SH-SY5Y (cell line): ENCODE measurements at regions not wholly inside any gene's neighbourhood (a gene's known extent, or its start where the extent isn't known, plus 50 kb on each side); places are given as distances from the start of the nearest gene placed in this dataset.

Experiments used
- GATA2 ChIP-seq: IDR thresholded peaks from 2 replicates; pipeline ENCODE4 v1.6.1; 2011; ENCODE audit warnings: mild to moderate bottlenecking, low read depth, low read length
- GATA3 ChIP-seq: IDR thresholded peaks from 2 replicates; pipeline ENCODE4 v1.6.1; 2011; ENCODE audit warnings: low read depth, mild to moderate bottlenecking, low read length, moderate library complexity

DNA sequence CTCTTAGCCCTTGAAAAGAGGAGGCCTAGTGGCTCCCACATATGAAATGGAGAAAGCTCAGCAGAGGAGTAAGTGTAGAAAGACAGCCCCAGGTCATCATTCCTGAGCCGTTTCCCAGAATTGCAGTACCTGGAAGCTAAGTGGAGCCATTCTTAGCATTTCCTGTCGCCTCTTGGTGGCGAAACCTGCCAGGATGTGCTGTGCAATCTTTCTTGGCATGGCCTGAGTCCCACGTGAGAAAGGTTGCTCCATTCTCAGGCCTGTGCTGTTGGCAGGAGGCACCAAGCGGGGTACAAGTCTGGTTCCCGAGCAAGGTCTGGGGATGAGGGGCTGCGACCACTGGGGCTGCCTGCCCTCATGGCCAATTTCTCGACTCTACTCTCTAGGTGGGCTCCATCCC lies 207.2 kb upstream of the TPM1 start:
- no peak for TF ChIP-seq GATA2
- no peak for TF ChIP-seq GATA3

DNA sequence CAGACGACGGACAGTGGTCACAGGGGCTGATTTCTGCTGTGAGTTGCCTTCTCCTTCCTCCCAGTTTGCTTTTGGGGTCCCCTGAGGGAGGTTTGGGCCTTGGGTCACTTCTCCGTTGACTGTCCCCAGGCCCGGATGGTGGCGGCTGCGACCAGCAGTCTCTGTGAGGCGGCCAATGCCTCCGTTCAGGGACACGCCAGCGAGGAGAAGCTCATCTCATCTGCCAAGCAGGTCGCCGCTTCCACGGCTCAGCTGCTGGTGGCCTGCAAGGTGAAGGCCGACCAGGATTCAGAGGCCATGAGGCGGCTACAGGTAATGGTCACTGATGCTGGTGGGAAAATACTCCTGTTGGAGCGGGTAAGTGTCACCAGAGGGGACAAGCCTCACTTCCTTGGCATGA lies 206.8 kb upstream of the TPM1 start:
- TF ChIP-seq GATA3 (no peak), GATA2 (no peak)

DNA sequence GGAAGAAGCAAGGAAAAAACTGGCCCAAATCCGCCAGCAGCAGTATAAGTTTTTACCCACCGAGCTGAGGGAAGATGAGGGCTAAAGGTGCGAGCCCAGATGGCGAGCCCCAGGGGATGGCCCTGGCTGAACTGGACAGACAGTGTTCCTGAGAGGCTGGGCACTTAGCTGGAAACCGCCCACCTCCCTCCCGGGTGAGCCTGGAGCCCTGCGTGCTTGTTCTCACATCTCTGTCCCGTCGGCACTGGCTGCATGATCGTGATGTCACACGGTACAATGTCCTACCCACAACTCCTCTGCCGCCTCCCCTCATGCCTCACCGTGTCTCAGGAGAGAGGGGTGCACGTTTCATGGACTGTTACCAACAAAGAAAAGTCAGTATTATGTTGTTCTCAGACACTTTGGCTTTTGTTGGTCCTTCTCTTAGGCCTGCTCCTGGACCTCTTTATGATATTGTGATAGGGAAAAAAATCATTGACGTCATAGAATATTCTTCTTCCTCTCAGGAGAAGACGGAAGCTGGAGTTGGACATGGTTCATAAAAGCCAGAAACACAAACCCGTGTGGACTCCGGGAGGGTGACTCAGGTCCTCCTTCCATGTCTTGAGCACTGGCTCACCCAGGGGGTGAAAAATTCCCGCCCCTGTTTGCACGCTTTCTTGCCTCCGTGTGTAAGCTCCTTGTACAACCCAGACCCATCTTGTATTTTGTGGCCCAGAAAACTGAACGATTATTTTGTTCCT lies 201.8 kb upstream of the TPM1 start:
- TF ChIP-seq GATA3, result no peak
- TF ChIP-seq GATA2, result no peak

DNA sequence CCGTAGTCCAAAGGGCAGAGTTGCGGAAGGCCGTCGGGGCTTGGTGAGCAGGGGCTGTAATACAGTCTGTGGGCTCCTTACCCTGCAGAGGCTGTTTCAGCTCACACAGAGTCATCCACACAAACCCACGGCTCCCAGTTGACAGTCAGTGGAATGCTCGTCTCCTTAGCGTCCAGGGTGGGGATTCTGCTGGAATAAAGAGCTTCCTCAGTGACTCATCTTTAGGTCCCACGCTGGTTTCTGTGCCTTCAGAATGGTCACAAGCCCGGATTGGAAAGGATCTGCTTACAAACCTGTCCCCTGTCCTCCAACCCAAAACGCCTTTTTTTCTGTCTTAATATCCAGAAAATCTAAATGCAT lies 201.3 kb upstream of the TPM1 start:
- TF ChIP-seq GATA3, result no peak

DNA sequence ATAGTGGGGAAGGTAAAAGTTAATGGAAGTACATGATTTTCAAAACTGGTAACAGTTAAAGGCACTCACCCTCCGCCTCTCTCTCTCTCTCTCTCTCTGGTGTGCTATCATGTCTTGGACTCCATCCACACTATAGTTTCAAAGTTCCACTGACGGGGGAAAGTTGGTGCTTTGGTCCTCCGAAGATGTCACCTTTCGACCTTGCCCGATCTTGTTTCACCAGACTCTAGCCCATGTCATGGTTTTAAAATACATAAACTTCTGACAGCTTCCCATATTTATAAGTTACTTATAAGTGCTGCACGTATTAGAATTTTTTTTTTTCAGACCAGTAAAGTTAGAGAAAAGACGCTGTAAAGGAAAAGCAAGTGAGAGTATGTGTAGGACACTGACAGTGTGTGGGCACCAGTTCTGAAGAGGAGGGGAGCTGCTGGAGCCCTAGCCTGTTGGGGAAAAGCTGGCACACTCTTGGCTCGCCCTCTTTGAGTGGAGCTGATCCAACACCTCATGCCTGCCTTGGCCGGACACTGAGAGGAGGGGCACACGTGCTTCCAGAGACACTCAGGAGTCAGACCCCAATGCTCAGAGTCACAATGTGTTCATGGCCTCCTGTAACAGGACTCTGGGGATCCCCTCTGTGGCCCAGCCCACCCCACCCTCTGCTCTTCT lies 200.5 kb upstream of the TPM1 start:
- TF ChIP-seq GATA3 (no peak), GATA2 (no peak)

DNA sequence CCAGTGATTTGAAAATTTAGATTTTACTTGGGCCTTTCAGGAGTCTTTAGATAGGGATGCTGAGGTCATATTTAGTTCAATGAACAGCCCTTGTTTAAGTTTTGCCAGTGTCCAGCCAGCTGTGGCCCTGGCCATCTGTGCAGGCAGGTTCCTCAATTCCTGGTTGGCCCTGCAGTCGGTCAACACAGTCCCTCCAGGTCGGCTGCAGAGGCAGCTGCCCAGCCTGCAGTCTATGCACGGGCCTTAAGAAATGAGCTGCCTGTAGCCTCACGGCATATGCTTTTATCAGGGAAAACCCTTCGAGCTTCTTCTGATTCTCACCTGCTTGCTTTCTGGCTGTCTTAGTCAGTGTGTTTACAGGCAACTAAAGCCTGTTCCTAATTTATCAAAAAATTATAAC lies 199.2 kb upstream of the TPM1 start:
- TF ChIP-seq GATA3, result no peak
- TF ChIP-seq GATA2, result no peak

DNA sequence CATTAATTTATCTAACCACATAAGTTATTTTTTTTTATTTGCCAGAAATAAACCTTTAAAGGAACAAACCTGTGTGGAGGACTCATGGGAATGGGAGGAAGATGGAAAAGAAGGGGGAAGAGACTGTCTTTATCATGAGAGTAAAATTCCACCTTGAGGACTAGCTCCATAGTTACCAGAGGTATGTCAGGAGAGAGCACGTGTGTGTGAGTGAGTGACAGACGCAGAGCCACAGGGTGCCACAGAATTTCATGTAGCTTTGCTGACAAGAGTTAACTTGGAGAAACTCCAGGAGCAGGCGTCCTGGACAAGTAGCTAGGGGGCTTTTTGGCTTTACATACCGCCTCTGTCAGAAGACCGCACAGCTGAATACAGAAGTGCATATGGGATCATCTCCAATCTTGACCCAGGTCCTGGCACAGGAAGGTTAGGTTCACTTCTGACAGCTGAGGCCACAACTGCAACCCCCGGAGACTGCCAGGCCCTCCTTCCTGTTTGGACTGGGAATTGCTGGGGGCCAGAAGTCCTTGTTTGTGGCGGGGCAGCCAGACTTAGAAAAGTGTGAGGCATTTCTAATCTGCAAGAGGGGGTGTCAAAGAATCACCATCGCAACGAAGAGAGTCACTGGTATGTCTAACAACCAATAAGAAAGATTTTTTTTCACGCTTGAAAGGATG lies 197.8 kb upstream of the TPM1 start:
- TF ChIP-seq GATA2 (no peak), GATA3 (no peak)

DNA sequence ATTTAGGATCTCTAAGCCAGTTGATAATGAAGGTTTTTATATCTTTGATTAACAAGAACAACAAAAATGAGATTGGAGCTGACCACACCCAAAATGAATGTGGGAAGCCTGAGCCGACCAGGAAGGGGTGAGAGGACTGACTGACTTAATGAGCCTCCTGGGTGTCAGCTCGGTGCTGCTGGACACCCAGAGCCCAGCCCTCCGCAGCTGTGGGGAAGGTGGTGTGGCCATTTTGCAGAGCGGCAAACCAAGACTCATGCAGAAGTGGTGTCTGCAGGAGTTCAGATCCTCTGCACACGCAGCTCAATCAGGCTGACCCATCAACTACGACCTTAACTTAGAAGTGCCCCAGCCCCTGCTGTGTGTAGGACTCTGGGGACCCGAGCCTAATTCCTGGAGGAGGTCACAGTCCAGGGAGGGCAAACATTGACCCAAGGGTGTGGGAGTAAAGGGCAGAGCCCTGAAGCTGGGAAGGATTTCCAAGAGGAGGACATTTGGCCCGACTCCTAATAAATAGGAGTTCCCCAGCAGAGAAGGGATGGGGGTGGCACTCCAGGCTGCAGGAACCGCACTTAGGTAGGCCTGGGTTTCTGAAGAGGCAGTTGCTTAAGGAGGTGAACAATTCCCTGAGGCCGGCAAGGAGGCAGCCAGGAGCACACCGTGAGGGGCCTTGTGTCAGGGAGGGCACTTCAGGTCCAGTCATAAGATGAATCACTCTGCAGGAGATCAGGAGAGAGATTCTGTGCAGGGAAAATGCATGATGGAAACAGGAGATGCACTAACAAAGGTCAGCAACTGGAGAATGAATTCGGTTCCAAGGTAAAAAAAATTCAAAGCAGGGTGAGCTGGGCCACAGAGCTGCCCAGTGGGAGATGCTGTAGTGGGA lies 197.1 kb upstream of the TPM1 start:
- no peak for TF ChIP-seq GATA3
- no peak for TF ChIP-seq GATA2

DNA sequence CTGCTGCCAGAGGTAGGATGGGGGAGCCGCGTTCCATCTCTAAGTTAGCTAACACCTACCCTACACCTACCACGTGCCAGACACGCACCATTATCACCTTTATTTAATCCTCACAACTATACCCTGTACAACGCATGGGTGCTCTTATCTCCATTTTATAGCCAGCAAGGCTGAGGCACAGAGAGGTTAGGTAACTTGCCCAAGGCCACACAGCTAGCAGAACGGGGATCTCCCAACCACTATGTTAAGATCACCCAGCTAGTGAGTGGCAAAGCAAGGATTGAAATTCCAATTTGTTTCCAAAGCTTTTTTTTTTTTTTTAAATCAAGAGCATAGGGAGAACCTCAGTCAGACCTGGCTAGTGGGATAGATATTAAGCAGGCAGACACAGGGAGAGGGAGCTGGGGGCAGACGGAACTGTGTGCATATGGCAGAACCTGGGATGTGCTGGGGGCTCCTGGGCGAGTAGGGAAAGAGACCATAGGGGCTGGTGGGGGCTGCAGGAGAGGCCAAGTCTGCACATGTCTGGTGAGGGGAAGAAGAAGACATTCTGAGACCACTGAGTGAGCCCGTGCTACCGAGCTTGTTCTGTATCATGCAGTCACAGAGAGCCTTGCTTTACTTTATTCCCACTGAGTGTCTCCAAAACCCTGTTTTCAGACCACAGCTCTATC lies 196.3 kb upstream of the TPM1 start:
- TF ChIP-seq GATA2, result no peak
- no peak for TF ChIP-seq GATA3

DNA sequence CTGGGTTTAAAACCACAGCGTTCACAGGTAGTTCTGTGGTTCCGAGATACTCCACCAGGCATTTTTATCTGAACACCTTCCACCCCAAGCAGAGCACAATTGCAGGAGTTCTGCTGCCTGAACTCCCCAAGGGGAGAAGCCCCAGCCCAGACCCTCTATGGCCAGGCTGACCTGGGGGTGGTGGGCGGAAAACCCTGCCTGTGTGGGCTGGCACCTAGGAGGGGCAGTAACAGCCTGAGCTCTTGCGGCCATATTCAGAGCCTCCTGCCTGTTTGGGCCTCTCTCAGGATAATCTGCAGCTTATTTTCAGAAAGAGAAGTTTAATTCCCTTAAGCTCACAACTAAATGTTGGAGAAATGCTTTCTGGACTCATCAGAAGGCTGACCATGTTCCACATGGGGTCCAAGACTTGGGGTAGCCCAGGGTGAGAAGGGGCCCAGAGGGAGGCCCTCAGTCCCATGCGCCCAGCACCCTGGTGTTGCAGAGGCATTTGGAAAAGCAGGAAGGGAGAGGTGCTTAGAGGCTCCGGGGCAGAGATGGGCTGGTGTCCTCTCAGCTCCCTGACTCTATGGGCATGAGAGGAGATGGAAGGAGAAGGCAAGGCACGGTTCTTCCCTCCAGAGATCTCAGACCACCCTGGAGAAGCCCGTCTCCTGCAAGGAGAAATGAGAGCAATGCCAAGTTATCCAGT lies 195.6 kb upstream of the TPM1 start:
- no peak for TF ChIP-seq GATA3
- TF ChIP-seq GATA2, result no peak

DNA sequence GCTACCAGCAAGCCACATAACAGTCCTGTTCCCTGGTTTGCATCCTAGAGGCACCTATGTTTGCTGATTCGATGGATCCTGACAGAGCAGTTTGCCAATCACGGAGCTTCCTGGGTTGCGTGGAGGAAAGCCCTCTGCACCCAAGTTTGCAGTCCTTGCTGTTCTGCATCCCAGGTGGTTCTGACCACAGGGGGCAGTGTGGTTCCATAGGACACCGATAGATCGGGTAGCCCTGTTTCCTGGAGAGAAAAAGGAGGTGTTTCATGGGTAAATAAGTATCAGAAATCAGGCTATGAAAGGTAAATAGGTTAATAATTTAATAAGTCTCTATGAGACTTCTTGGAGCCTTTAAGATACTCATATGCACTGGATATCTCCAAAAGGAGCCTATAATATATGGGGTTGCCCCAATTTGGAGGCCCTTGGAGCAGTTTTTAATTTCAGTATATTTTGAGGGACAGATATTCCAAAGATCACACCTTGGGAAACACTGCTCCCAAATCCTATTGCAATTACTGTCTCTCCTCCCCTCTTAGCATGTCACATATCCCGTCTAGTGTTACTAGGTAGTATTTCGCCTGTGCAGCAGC lies 194.6 kb upstream of the TPM1 start:
- TF ChIP-seq GATA2 (no peak), GATA3 (no peak)

DNA sequence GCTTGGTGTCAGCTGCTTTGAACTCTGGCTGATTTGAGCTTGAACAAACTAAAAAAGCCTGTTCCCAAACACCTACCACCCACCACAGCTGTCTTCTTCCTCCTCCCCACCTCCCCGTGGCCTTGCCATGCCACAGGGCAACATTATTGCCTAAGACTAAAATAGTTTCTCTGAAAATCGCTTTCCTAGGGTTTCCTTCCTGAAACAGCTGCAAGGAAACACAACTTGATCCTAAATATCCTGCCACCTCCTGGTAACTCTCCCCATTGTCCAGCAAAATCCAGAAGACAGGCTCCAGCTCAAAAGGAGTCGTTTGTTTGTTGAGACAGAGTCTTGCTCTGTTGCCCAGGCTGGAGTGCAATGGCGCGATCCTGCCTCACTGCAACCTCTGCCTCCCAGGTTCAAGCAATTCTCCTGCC lies 193.9 kb upstream of the TPM1 start:
- TF ChIP-seq GATA3 (no peak), GATA2 (no peak)
